Ishikawa (cell line): ENCODE measurements at regions not wholly inside any gene's neighbourhood (a gene's known extent, or its start where the extent isn't known, plus 50 kb on each side); places are given as distances from the start of the nearest gene placed in this dataset.

ENCODE experiments used
- CEBPB ChIP-seq: IDR thresholded peaks from 2 replicates; pipeline ENCODE4 v1.6.1; 2012
- CREB1 ChIP-seq: IDR thresholded peaks from 2 replicates; pipeline ENCODE4 v1.6.1; 2012; ENCODE audit warnings: low read depth
- EGR1 ChIP-seq: IDR thresholded peaks from 2 replicates; pipeline ENCODE4 v1.6.1; 2012
- EP300 ChIP-seq: IDR thresholded peaks from 2 replicates; pipeline ENCODE4 v1.6.1; 2012; ENCODE audit warnings: borderline replicate concordance
- FOXM1 ChIP-seq: IDR thresholded peaks from 2 replicates; pipeline ENCODE4 v1.6.1; 2012; ENCODE audit warnings: low read depth, borderline replicate concordance
- MAX ChIP-seq: IDR thresholded peaks from 2 replicates; pipeline ENCODE4 v1.6.1; 2012
- NFIC ChIP-seq: IDR thresholded peaks from 2 replicates; pipeline ENCODE4 v1.6.1; 2012
- RAD21 ChIP-seq: IDR thresholded peaks from 2 replicates; pipeline ENCODE4 v1.6.1; 2012; ENCODE audit warnings: low read depth
- REST ChIP-seq: IDR thresholded peaks from 2 replicates; pipeline ENCODE4 v1.6.1; 2012; ENCODE audit warnings: low read depth, mild to moderate bottlenecking
- TAF1 ChIP-seq: IDR thresholded peaks from 2 replicates; pipeline ENCODE4 v1.6.1; 2012; ENCODE audit warnings: low read depth, mild to moderate bottlenecking
- TCF12 ChIP-seq: IDR thresholded peaks from 2 replicates; pipeline ENCODE4 v1.6.1; 2012; ENCODE audit warnings: low read depth
- USF1 ChIP-seq: IDR thresholded peaks from 2 replicates; pipeline ENCODE4 v1.6.1; 2012
- YY1 ChIP-seq: IDR thresholded peaks from 2 replicates; pipeline ENCODE4 v1.6.1; 2012; ENCODE audit warnings: low read depth
- ZBTB7A ChIP-seq: IDR thresholded peaks from 2 replicates; pipeline ENCODE4 v1.6.1; 2012; ENCODE audit warnings: low read depth

GRCh38 chr15:36133742-36134141 is 445.7 kb upstream of the CDIN1 start:
- TF ChIP-seq EP300, result no peak
- no peak for TF ChIP-seq MAX
- no peak for TF ChIP-seq REST
- no peak for TF ChIP-seq NFIC
- no peak for TF ChIP-seq ZBTB7A
- TF ChIP-seq RAD21, result no peak
- TF ChIP-seq EGR1, result no peak
- TF ChIP-seq YY1, result no peak
- TF ChIP-seq TAF1, result no peak
- TF ChIP-seq USF1, result no peak
- TF ChIP-seq TCF12, result no peak
- no peak for TF ChIP-seq CEBPB
- TF ChIP-seq CREB1, result no peak
- TF ChIP-seq FOXM1, result no peak
